Lower leg skin (tissue), 3 donors: ENCODE measurements at regions not wholly inside any gene's neighbourhood (a gene's known extent, or its start where the extent isn't known, plus 50 kb on each side); places are given as distances from the start of the nearest gene placed in this dataset.

Experiments used
- POLR2A ChIP-seq, 2 donors: fragments of 450-650 bp; IDR thresholded peaks; one replicate each; pipeline ENCODE4 v1.6.1; 2016 to 2017; ENCODE audit warnings: antibody characterized with exemption in 2 of 2, mild to moderate bottlenecking in 1 of 2, moderate library complexity in 1 of 2
- TF ChIP-seq, protein P1 (sequence below), 3 donors: fragments of 450-650 bp; IDR thresholded peaks; one replicate each; pipeline ENCODE4 v1.5.1; 2016; ENCODE audit warnings: antibody characterized with exemption in 3 of 3, mild to moderate bottlenecking in 3 of 3, moderate library complexity in 2 of 3

GRCh38 chr14:28982228-28982627, 215.6 kb downstream of the FOXG1 start:
- TF ChIP-seq, protein P1, sequence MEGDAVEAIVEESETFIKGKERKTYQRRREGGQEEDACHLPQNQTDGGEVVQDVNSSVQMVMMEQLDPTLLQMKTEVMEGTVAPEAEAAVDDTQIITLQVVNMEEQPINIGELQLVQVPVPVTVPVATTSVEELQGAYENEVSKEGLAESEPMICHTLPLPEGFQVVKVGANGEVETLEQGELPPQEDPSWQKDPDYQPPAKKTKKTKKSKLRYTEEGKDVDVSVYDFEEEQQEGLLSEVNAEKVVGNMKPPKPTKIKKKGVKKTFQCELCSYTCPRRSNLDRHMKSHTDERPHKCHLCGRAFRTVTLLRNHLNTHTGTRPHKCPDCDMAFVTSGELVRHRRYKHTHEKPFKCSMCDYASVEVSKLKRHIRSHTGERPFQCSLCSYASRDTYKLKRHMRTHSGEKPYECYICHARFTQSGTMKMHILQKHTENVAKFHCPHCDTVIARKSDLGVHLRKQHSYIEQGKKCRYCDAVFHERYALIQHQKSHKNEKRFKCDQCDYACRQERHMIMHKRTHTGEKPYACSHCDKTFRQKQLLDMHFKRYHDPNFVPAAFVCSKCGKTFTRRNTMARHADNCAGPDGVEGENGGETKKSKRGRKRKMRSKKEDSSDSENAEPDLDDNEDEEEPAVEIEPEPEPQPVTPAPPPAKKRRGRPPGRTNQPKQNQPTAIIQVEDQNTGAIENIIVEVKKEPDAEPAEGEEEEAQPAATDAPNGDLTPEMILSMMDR (IDR thresholded peaks at IDR 0.05) = no peak
- no peak for TF ChIP-seq POLR2A (IDR thresholded peaks at IDR 0.05)
